ENCODE measurements at regions not wholly inside any gene's neighbourhood (a gene's known extent, or its start where the extent isn't known, plus 50 kb on each side); places are given as distances from the start of the nearest gene placed in this dataset.

- H3K4ac ChIP-seq (ENCODE audit: low read depth, low read length): no peak overlapping the region
- H3K36me3 ChIP-seq (ENCODE audit: control insufficient read depth, insufficient read depth, low read length): no peaks in the 10 kb centered on the region
- no peak overlapping the region for H4K5ac ChIP-seq (ENCODE audit: low read length)
- H2BK15ac ChIP-seq (replicated peaks; ENCODE audit: low read depth): no peak overlapping the region
- no peaks in the 10 kb centered on the region for H3K4me1 ChIP-seq (ENCODE audit: control insufficient read depth, low read depth, low read length)
- H3K79me1 ChIP-seq (ENCODE audit: low read length): no peaks in the 10 kb centered on the region
- H4K8ac ChIP-seq (ENCODE audit: low read depth, low read length): no peak overlapping the region
- H3K4me2 ChIP-seq (ENCODE audit: low read length): no peak overlapping the region
- no peak overlapping the region for H2AK5ac ChIP-seq (ENCODE audit: low read length)
- no peaks in the 10 kb centered on the region for H3K27me3 ChIP-seq (ENCODE audit: insufficient read depth, low read length, poor library complexity)
- no peak overlapping the region for H3K56ac ChIP-seq (ENCODE audit: low read length)
- DNase-seq: no peak
- H3K27ac ChIP-seq (ENCODE audit: low read depth, low read length): no peak overlapping the region
- H3K79me2 ChIP-seq (ENCODE audit: control insufficient read depth, insufficient read depth, low read length): no peaks in the 10 kb centered on the region
- no peak overlapping the region for H2BK120ac ChIP-seq (ENCODE audit: low read depth, low read length)
- no peak overlapping the region for H2BK5ac ChIP-seq (ENCODE audit: low read length)
- H3K23ac ChIP-seq (ENCODE audit: low read length): no peak overlapping the region
- no CpG with 5 or more reads among the region's 8 CpGs for WGBS (ENCODE audit: extremely low coverage, insufficient coverage, low lambda C conversion rate)
- H3K4me3 ChIP-seq (ENCODE audit: low read length): no peak overlapping the region
- no peak overlapping the region for H3K9ac ChIP-seq (ENCODE audit: low read length)
- H3K18ac ChIP-seq (ENCODE audit: low read length): no peak overlapping the region
Measured at GRCh38 chr18:22471546-22472131, 53.9 kb upstream of the CTAGE1 start.

GRCh38 chr18:22473366-22473765 lies 55.7 kb upstream of the CTAGE1 start:
- Histone ChIP-seq H3K18ac (ENCODE audit: low read length) (no peak overlapping the region), H3K4me2 (ENCODE audit: low read length) (no peak overlapping the region), H3K36me3 (ENCODE audit: control insufficient read depth, insufficient read depth, low read length) (no peaks in the 10 kb centered on the region), H3K4me1 (ENCODE audit: control insufficient read depth, low read depth, low read length) (no peaks in the 10 kb centered on the region), H3K27me3 (ENCODE audit: insufficient read depth, low read length, poor library complexity) (no peaks in the 10 kb centered on the region), H4K5ac (ENCODE audit: low read length) (no peak overlapping the region), H2BK15ac (replicated peaks; ENCODE audit: low read depth) (no peak overlapping the region), H3K9ac (ENCODE audit: low read length) (no peak overlapping the region), H3K56ac (ENCODE audit: low read length) (no peak overlapping the region), H3K27ac (ENCODE audit: low read depth, low read length) (no peak overlapping the region), H2BK5ac (ENCODE audit: low read length) (no peak overlapping the region), H3K23ac (ENCODE audit: low read length) (no peak overlapping the region), H3K4ac (ENCODE audit: low read depth, low read length) (no peak overlapping the region), H2BK120ac (ENCODE audit: low read depth, low read length) (no peak overlapping the region), H3K4me3 (ENCODE audit: low read length) (no peak overlapping the region), H3K79me1 (ENCODE audit: low read length) (no peaks in the 10 kb centered on the region), H2AK5ac (ENCODE audit: low read length) (no peak overlapping the region), H4K8ac (ENCODE audit: low read depth, low read length) (no peak overlapping the region), H3K79me2 (ENCODE audit: control insufficient read depth, insufficient read depth, low read length) (no peaks in the 10 kb centered on the region)
- DNase-seq: no peak
- WGBS (ENCODE audit: extremely low coverage, insufficient coverage, low lambda C conversion rate): no CpG with 5 or more reads among the region's 3 CpGs

GRCh38 chr18:22475426-22476100 lies 57.8 kb upstream of the CTAGE1 start:
- Histone ChIP-seq H3K79me1 (ENCODE audit: low read length) (no peaks in the 10 kb centered on the region), H2BK5ac (ENCODE audit: low read length) (no peak overlapping the region), H3K27ac (ENCODE audit: low read depth, low read length) (no peak overlapping the region), H3K4ac (ENCODE audit: low read depth, low read length) (no peak overlapping the region), H4K5ac (ENCODE audit: low read length) (no peak overlapping the region), H3K18ac (ENCODE audit: low read length) (no peak overlapping the region), H3K79me2 (ENCODE audit: control insufficient read depth, insufficient read depth, low read length) (no peaks in the 10 kb centered on the region), H3K9ac (ENCODE audit: low read length) (no peak overlapping the region), H3K27me3 (ENCODE audit: insufficient read depth, low read length, poor library complexity) (no peaks in the 10 kb centered on the region), H3K4me3 (ENCODE audit: low read length) (no peak overlapping the region), H2BK120ac (ENCODE audit: low read depth, low read length) (no peak overlapping the region), H3K23ac (ENCODE audit: low read length) (no peak overlapping the region), H2AK5ac (ENCODE audit: low read length) (no peak overlapping the region), H2BK15ac (replicated peaks; ENCODE audit: low read depth) (no peak overlapping the region), H3K36me3 (ENCODE audit: control insufficient read depth, insufficient read depth, low read length) (no peaks in the 10 kb centered on the region), H3K4me2 (ENCODE audit: low read length) (no peak overlapping the region), H3K56ac (ENCODE audit: low read length) (no peak overlapping the region), H4K8ac (ENCODE audit: low read depth, low read length) (no peak overlapping the region), H3K4me1 (ENCODE audit: control insufficient read depth, low read depth, low read length) (no peaks in the 10 kb centered on the region)
- no CpG with 5 or more reads among the region's 7 CpGs for WGBS (ENCODE audit: extremely low coverage, insufficient coverage, low lambda C conversion rate)
- DNase-seq: no peak

GRCh38 chr18:22477222-22477621 lies 59.5 kb upstream of the CTAGE1 start:
- H3K9ac ChIP-seq (ENCODE audit: low read length): no peak overlapping the region
- no peak overlapping the region for H3K27ac ChIP-seq (ENCODE audit: low read depth, low read length)
- no peak overlapping the region for H3K4me3 ChIP-seq (ENCODE audit: low read length)
- DNase-seq: no peak
- WGBS (ENCODE audit: extremely low coverage, insufficient coverage, low lambda C conversion rate): no CpG with 5 or more reads among the region's 1 CpG
- no peaks in the 10 kb centered on the region for H3K36me3 ChIP-seq (ENCODE audit: control insufficient read depth, insufficient read depth, low read length)
- no peaks in the 10 kb centered on the region for H3K79me1 ChIP-seq (ENCODE audit: low read length)
- no peak overlapping the region for H2BK5ac ChIP-seq (ENCODE audit: low read length)
- H3K79me2 ChIP-seq (ENCODE audit: control insufficient read depth, insufficient read depth, low read length): no peaks in the 10 kb centered on the region
- H4K8ac ChIP-seq (ENCODE audit: low read depth, low read length): no peak overlapping the region
- no peaks in the 10 kb centered on the region for H3K27me3 ChIP-seq (ENCODE audit: insufficient read depth, low read length, poor library complexity)
- H2AK5ac ChIP-seq (ENCODE audit: low read length): no peak overlapping the region
- no peak overlapping the region for H2BK120ac ChIP-seq (ENCODE audit: low read depth, low read length)
- no peak overlapping the region for H3K4me2 ChIP-seq (ENCODE audit: low read length)
- no peak overlapping the region for H4K5ac ChIP-seq (ENCODE audit: low read length)
- no peak overlapping the region for H3K56ac ChIP-seq (ENCODE audit: low read length)
- H3K4me1 ChIP-seq (ENCODE audit: control insufficient read depth, low read depth, low read length): no peaks in the 10 kb centered on the region
- H3K4ac ChIP-seq (ENCODE audit: low read depth, low read length): no peak overlapping the region
- H3K23ac ChIP-seq (ENCODE audit: low read length): no peak overlapping the region
- no peak overlapping the region for H3K18ac ChIP-seq (ENCODE audit: low read length)
- no peak overlapping the region for H2BK15ac ChIP-seq (replicated peaks; ENCODE audit: low read depth)

- Histone ChIP-seq H3K27me3 (ENCODE audit: insufficient read depth, low read length, poor library complexity) (no peaks in the 10 kb centered on the region), H4K5ac (ENCODE audit: low read length) (no peak overlapping the region), H3K79me1 (ENCODE audit: low read length) (no peaks in the 10 kb centered on the region), H3K9ac (ENCODE audit: low read length) (no peak overlapping the region), H3K23ac (ENCODE audit: low read length) (no peak overlapping the region), H3K4ac (ENCODE audit: low read depth, low read length) (no peak overlapping the region), H2BK5ac (ENCODE audit: low read length) (no peak overlapping the region), H4K8ac (ENCODE audit: low read depth, low read length) (no peak overlapping the region), H2AK5ac (ENCODE audit: low read length) (no peak overlapping the region), H3K56ac (ENCODE audit: low read length) (no peak overlapping the region), H3K4me1 (ENCODE audit: control insufficient read depth, low read depth, low read length) (no peaks in the 10 kb centered on the region), H3K27ac (ENCODE audit: low read depth, low read length) (no peak overlapping the region), H3K36me3 (ENCODE audit: control insufficient read depth, insufficient read depth, low read length) (no peaks in the 10 kb centered on the region), H3K18ac (ENCODE audit: low read length) (no peak overlapping the region), H3K4me3 (ENCODE audit: low read length) (no peak overlapping the region), H3K79me2 (ENCODE audit: control insufficient read depth, insufficient read depth, low read length) (no peaks in the 10 kb centered on the region), H2BK120ac (ENCODE audit: low read depth, low read length) (no peak overlapping the region), H2BK15ac (replicated peaks; ENCODE audit: low read depth) (no peak overlapping the region), H3K4me2 (ENCODE audit: low read length) (no peak overlapping the region)
- no CpG with 5 or more reads among the region's 3 CpGs for WGBS (ENCODE audit: extremely low coverage, insufficient coverage, low lambda C conversion rate)
- DNase-seq: no peak
Measured at GRCh38 chr18:22482948-22483347, 65.2 kb upstream of the CTAGE1 start.

GRCh38 chr18:22483407-22483806 lies 65.7 kb upstream of the CTAGE1 start:
- H3K79me1 ChIP-seq (ENCODE audit: low read length): no peaks in the 10 kb centered on the region
- H3K27ac ChIP-seq (ENCODE audit: low read depth, low read length): no peak overlapping the region

More at GRCh38 chr18:22483407-22483806, 65.7 kb upstream of the CTAGE1 start:
- no peak overlapping the region for H3K56ac ChIP-seq (ENCODE audit: low read length)
- H2BK15ac ChIP-seq (replicated peaks; ENCODE audit: low read depth): no peak overlapping the region
- H3K36me3 ChIP-seq (ENCODE audit: control insufficient read depth, insufficient read depth, low read length): no peaks in the 10 kb centered on the region
- H2AK5ac ChIP-seq (ENCODE audit: low read length): no peak overlapping the region
- H3K4ac ChIP-seq (ENCODE audit: low read depth, low read length): no peak overlapping the region
- no peak overlapping the region for H4K5ac ChIP-seq (ENCODE audit: low read length)
- H3K18ac ChIP-seq (ENCODE audit: low read length): no peak overlapping the region
- no peak overlapping the region for H2BK120ac ChIP-seq (ENCODE audit: low read depth, low read length)
- no peaks in the 10 kb centered on the region for H3K4me1 ChIP-seq (ENCODE audit: control insufficient read depth, low read depth, low read length)
- H4K8ac ChIP-seq (ENCODE audit: low read depth, low read length): no peak overlapping the region
- H3K27me3 ChIP-seq (ENCODE audit: insufficient read depth, low read length, poor library complexity): no peaks in the 10 kb centered on the region
- H3K9ac ChIP-seq (ENCODE audit: low read length): no peak overlapping the region
- no peaks in the 10 kb centered on the region for H3K79me2 ChIP-seq (ENCODE audit: control insufficient read depth, insufficient read depth, low read length)
- H3K4me2 ChIP-seq (ENCODE audit: low read length): no peak overlapping the region
- H3K4me3 ChIP-seq (ENCODE audit: low read length): no peak overlapping the region
- no peak for DNase-seq
- no peak overlapping the region for H3K23ac ChIP-seq (ENCODE audit: low read length)
- H2BK5ac ChIP-seq (ENCODE audit: low read length): no peak overlapping the region
- no CpG with 5 or more reads among the region's 5 CpGs for WGBS (ENCODE audit: extremely low coverage, insufficient coverage, low lambda C conversion rate)

All from mesendoderm (in vitro differentiated cells).